GM19463 (cell line): ENCODE measurements at regions not wholly inside any gene's neighbourhood (a gene's known extent, or its start where the extent isn't known, plus 50 kb on each side); places are given as distances from the start of the nearest gene placed in this dataset.
"Not testable (repeated sequence)": the region's sequence is repeated elsewhere in the genome, so short reads cannot be mapped to it uniquely, and the experiment has no call there.

Source experiments
- ATAC-seq: cut with Tn5 transposase; IDR thresholded peaks from one replicate; pipeline ENCODE4 v1.9.1; 2021; ENCODE audit warnings: mild to moderate bottlenecking, moderate library complexity; ENCODE audit not compliant: unreplicated experiment

DNA sequence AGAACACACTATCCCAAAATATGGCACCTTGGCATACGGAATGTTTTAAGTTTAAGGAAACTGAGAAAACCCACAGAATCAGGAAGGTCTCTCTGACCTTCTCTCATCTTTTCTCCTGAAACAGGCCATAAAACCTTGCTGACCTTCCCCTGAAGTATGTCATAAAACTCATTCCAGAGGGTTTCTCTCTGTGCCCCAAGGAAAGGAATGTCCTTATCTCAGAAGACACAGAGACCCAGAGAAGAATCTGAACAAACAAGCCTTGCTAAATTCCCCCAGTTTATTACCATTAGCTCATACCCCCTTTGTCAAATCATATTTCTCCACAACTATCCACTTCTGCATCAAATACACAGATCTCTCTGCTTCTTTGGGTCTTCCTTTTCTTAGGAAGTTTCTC lies 603.1 kb downstream of the MCTP2 start:
- no peak for ATAC-seq

DNA sequence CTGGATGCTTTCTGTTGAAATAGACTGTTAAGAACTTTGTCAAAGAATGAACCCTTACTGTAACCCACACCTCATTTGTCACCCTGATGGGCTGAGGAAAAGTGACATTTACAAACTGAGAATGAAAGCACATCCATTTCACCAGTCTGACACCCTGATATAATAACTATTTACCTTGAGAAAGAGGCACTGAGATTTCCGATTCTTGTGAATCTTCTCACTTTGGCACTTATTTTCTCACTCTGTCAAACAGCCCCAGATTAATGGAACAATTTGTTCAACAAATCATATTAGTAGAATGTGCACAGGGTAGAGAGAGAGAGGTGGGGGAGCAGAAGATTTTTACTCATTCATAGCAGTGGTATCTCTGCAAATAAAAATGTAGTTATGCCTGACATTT lies 606.9 kb downstream of the MCTP2 start:
- no peak for ATAC-seq

DNA sequence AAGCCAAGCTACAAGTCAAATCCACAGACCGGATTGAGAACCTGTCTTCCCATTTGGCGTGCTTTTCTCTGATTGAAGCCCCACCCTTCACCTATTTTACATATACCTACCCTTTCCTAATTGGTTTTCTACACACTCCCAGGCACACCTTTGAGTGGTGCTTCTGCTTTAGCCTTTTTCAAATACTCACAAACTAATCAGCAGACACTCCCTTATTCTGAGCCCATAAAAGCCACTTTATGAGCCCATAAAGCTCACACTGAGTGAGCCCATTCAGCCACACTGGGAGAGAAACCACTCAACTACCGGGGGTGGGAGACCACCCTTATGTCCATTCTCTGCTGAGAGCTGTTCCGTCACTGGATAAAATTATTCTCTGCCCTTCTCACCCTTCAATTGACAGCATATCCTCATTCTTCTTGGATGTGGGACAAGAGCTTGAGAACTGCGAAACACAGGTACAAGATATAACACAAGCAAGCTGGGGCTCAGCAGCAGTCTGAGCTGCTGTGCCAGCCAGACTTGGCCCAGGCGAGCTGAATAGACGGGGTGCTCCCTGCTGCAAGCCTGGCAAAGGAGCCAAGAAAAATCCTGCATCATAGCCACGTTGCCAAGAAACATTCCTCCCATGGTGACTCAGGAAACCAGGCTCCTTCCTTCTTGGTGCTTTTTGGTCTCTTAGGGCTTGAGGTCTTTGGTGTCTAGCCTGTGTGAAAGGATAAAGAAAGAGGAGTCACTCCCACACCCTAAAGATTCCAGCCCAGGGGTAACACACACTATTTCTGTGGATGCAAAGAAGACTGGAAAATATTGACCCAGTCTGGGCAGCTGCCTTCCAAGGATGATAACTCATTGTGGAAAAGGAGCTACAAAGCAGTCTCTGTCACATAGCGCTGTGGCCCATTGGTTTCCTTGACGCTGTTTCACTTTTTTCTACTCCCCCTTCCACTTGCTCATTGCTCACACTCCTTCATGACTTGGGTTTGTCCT lies 609.7 kb downstream of the MCTP2 start:
- ATAC-seq: no peak

DNA sequence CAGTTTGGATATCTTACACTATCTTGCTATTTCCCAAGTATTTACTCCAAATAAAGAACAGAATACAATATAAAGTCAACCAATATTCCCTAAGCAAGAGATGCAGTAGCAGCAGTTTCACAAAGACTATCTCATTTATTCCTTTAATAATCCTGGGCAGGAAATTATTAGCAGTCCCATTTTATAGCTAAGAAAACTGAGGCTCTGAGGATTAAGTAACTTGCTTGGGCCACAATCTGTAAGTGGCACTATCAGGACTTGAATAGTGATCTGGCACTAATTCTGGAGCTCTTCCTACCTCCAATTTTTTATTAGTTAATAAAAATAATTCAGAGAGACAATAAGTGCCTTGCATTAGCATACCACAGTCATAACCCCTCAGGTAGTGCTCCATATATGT lies 611.7 kb downstream of the MCTP2 start:
- ATAC-seq: no peak

DNA sequence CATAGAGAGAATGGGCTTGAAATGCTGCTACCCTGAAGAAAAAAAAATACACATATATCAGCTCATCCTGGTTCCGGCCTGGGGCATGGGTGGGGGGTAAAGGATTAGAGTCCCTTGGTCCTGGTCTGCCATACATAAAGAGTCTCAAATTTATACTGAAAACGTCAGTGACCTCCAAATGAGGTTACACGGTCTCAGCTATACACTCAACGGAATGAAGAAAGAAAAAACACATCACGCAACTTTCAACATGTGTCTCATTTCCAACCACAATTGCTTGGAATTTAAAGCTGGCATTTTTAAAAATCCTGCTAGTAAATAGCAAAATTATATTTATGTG lies 612.8 kb downstream of the MCTP2 start:
- ATAC-seq: no peak

DNA sequence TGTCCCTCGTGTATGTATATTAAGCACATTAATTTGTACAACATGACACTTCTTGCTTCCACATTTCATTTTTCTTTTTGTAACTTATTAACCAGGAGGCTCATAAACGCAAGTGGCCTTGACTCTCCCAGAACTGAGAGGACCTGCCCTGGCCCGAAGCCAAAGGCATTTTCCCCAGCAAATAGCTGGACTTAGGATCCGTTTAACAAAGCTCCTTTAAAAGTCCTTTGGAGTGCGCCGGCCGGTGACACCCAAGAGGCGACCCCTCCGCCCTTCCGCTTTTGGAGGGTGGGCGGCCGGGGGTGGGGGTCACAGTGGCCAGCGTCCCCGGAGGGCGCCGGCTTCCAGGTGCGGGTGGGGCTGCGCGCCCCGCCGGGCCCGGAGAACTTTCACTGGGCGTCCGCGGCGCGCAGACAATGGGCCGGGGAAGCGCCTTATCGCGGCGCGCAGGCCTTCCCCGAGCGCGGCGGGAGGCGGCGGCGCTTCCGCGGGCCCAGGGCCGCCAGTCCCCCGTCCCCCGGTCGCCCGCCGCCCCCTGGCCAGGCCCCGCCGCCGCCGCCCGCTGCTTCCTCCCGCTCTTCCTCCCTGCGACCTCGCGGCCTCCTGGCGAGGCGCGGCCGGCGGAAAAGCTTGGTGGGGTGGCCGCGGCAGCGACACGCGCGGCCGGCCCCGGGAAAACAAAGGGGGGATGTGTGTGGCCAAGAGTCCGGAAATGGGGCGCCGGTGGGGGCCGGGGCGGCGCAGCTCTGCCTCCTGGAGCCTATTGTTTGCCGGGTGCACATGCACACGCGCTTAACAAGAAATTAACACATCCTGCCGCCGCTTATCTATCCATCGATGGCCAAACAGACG lies 613.4 kb downstream of the MCTP2 start:
- ATAC-seq: no peak

DNA sequence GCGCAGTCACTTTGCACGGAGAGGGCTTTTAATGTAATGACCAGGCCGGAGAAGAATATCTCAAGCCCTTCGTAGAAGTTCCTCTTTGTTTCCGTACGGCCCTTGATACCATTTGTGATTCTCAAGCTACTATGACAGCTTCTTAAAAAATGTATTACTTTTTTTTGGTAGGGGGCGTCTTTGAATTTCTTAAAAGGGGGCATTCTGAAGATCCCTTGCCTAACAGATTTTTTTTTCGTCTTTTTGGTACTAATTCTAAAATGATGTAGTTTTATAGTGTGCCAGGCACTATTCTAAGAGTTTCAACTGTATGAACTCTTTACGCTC lies 614.0 kb downstream of the MCTP2 start:
- no peak for ATAC-seq

DNA sequence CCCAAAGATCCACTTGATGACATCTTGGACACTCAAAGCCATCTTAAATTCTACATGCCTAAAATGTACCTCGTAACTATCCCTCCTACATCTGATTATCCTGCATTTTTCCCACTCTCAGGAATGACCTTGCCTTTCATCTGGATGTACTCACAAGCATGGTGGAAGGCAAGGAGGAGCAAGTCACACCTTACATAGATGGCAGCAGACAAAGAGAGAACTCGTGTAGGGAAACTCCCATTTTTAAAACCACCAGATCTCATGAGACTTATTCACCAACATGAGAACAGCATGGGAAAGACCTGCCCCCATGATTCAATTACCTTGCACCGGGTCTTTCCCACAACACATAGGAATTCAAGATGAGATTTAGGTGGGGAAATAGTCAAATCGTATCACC lies 616.0 kb downstream of the MCTP2 start:
- ATAC-seq: no peak

DNA sequence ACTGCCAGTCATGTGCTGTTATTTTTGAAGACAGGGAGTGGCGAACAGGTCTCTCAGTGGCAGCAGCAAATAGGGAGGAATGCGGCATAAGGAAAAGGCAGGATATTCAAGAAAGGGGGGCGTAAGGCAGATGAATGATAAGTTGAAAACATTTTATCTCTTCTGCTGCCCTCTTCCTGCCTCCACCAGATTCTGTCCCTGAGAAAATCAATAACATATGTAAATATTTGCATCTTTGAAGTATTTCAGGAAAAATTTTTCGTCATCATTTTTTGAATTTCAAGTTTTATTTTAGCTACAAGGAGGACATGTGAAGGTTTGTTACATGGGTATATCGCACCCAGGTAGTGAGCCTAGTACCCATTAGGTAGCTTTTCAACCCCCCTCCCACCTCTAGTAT lies 616.7 kb downstream of the MCTP2 start:
- ATAC-seq: no peak

DNA sequence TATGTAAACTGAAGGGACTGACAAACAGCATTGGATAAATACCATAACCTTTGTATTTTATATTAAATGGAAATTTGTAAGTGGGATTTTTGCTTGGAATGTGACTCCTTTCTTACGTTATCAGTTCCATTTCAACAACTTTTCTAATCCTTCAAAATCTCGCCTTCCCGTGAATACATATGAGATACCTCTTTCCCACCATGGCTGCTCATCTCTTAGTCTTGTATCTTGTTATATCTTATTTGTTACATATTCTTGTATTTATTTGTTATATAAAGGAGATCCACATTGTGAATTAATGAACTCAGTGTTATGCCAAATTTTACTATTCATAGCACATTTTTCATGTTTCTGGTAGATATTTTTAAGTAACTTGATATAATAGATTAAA lies 623.7 kb downstream of the MCTP2 start:
- ATAC-seq: no peak

DNA sequence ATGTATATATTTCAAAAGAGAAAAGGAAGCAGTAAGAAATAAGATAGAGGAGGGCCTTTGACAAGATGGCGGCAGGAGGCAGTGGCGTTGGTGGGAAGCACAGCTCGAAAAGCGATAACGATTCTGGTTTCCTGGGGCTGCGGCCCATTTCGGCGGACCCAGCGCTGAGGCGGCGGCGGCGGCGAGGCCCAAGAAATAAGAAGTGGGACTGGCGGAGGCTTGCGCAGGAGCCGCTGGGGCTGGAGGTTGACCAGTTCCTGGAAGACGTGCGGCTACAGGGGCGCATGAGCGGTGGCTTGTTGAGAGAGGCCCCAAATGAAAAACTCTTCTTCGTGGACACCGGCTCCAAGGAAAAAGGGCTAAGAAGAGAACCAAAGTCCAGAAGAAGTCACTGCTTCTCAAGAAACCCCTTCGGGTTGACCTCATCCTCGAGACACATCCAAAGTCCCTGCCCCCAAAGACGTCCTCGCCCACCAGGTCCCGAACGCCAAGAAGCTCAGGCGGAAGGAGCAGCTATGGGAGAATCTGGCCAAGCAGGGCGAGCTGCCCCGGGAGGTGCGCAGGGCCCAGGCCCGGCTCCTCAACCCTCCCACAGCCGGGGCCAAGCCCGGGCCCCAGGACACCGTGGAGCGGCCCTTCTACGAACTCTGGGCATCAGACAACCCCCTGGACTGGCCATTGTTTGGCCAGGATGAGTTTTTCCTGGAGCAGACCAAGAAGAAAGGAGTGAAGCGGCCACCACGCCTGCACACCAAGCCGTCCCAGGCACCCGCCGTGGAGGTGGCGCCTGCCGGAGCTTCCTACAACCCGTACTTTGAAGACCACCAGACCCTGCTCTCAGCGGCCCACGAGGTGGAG lies 624.3 kb downstream of the MCTP2 start:
- no peak for ATAC-seq

DNA sequence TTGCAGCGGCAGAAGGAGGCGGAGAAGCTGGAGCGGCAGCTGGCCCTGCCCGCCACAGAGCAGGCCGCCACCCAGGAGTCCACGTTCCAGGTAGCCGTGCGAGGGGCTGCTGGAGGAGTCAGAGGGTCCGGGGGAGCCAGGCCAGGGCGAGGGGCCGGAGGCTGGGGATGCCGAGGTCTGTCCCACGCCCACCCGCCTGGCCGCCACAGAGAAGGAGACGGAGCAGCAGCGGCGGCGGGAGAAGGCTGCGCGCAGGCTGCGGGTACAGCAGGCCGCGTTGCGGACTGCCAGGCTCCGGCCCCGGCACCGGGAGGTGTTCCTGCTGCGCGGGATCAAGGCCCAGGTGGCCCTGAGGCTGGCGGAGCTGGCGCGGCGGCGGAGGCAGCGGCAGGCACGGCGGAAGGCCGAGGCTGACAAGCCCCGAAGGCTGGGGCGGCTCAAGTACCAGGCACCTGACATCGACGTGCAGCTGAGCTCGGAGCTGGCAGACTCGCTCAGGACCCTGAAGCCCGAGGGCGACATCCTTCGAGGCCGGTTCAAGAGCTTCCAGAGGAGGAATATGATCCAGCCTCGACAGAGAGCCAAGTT lies 625.0 kb downstream of the MCTP2 start:
- ATAC-seq: no peak

DNA sequence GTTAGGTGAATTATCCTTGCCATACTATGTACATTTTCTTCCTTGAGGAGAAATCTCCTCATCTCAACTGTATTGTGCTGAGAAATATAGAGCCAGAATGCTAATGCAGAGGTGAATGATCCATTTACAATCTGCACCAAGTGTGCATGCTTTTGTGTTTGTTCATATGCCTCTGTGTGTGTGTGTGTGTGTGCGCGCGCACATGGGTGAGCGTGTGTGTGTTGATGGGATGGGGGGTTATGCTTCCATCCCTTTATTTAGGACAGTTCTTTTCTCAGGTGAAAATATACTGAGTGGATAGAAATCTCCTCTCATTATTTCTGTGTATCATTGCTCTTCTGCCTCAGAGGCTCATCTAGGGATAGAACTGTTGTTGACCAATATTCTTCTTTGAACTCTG lies 626.1 kb downstream of the MCTP2 start:
- ATAC-seq: no peak

DNA sequence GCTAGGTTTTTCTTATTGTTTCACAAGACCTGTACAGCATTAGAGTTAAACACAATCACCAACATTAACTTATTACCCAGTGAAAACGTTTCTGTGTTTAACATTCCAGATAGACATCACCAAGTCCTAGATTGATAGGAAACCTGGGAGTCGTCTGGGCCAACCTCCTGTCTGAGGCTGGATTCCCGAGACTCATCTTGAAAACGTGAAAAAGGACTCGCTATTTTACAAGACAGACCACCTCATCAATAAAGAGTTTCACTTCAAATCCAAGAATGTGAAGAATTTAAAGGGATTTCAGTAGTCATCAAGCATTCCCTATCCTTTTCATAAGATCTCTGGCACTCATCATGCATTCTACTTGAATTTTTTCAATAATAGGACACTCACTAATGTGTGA lies 626.6 kb downstream of the MCTP2 start:
- ATAC-seq: no peak

DNA sequence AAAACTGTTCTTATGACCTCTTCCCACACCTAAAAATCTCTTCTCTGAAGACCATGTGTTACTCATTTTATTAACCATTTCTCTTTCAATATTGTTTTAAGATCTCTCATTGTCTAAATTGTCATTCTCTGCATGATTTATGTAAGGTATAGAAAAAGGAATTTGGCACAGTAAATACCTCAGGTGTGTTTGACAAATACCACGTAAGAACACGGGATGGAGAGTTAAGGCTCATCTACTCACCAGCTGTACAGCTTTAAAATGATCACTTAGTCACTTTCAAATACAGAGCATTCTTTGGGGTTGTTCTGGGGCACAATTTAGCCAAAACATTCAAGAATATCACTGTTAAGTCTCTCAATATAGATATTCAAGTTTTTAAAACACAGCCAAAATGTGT lies 627.1 kb downstream of the MCTP2 start:
- ATAC-seq: no peak

DNA sequence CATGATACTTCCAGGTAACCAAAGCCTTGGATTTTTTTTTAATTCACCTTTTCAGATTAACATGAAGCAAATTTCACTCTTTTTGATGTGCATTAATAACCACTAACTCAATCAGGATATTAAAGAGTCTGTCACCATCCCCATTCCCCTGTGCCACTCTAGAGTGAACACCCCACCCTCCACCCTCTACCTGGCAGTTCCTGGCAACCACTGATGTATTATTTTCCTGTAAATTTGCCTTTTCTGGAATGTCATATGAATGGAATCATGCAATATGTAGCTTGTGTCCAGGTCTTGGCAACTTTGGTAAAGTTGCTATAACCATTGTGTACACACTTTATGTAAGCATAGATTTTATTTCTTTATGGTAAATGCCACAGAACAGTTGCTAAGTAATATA lies 627.6 kb downstream of the MCTP2 start:
- ATAC-seq: no peak

DNA sequence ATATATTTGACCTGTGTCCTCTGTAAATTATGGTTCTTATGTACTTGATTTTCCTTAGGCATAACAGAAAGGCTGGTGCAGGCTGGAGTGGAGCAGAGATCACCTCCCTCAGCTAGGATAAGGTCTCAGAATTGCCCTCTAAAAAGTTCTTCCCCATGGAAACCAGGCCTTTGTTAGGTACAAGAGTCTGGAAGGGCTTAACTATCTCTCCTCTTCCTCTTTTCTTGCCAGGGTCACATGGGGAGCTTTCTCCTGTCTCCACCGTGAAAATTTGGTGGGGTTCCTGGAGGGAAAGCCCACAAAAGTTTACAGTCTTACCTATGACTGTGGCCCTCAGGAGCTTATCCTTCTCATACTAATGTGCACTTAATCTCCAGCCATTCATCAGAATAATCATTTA lies 633.2 kb downstream of the MCTP2 start:
- no peak for ATAC-seq

DNA sequence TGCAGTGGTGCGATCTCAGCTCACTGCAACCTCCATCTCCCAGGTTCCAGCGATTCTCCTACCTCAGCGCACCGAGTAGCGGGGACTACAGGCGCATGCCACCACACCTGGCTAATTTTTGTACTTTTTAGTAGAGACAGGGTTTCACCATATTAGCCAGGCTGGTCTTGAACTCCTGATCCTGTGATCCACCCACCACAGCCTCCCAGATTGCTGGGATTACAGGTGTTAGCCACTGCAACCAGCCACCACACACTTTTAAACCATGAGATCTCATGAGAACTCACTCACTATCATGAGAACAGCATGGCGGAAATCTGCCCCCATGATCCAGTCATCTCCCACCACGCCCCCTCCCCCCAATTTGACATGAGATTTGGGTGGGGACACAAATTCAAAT lies 636.9 kb downstream of the MCTP2 start:
- not testable (repeated sequence) for ATAC-seq

DNA sequence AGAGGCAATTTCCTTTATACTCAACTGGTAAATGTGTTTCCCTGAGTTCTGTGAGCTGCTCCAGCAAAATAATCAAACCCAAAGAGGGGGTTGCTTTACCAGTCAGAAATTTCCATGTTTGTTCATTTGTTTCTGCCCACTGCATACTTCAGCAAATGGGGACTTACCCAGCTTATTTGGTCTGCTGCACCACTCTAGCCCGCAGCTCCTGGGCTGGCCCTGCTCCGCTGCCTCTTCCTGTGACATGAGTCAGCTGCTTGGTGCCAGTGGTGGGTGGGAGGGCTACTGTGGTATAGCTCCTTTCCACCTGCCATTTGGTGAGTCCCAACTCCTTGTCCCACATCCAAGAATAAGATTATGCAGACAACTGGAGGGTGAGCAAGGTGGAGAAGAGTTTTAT lies 644.2 kb downstream of the MCTP2 start:
- ATAC-seq: no peak

DNA sequence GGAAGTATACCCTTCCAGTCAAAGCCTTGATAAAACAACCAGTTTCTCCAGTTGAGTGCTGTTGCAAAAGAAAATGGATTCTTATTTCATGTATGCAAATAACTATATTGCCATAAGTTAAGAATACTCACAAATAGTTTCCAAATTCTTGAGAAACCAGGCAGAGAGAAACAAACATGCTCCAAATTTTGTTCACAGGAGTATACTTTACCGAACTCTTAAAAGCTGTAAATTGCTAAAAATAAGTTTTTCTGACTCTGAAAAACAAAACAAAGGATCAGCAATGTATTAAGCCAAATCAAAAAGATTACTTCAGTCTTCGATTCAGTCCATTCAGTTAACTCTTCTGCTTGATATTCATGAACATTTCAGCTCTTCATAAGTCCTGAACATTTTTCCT lies 646.5 kb downstream of the MCTP2 start:
- no peak for ATAC-seq
